Lower leg skin (tissue), 3 donors: ENCODE measurements at regions not wholly inside any gene's neighbourhood (a gene's known extent, or its start where the extent isn't known, plus 50 kb on each side); places are given as distances from the start of the nearest gene placed in this dataset.

Source experiments
- CTCF ChIP-seq, 3 donors: fragments of 450-650 bp; IDR thresholded peaks; one replicate each; pipeline ENCODE4 v1.5.1; 2016; ENCODE audit warnings: antibody characterized with exemption in 3 of 3, mild to moderate bottlenecking in 3 of 3, moderate library complexity in 2 of 3
- POLR2A ChIP-seq, 2 donors: fragments of 450-650 bp; IDR thresholded peaks; one replicate each; pipeline ENCODE4 v1.6.1; 2016 to 2017; ENCODE audit warnings: antibody characterized with exemption in 2 of 2, mild to moderate bottlenecking in 1 of 2, moderate library complexity in 1 of 2

- no peak for TF ChIP-seq CTCF (IDR thresholded peaks at IDR 0.05)
- TF ChIP-seq POLR2A (IDR thresholded peaks at IDR 0.05) = no peak
Observed at GRCh38 chr5:107126341-107126740, 544.4 kb downstream of the EFNA5 start.
